Hippocampal formation (tissue), 2 donors: ENCODE measurements at regions not wholly inside any gene's neighbourhood (a gene's known extent, or its start where the extent isn't known, plus 50 kb on each side); places are given as distances from the start of the nearest gene placed in this dataset.
"Not testable (repeated sequence)": the region's sequence is repeated elsewhere in the genome, so short reads cannot be mapped to it uniquely, and the experiment has no call there.

Experiments
- DNase-seq, 2 donors: peaks; one replicate each; lab custom pipeline; 2025; lab: John Stamatoyannopoulos, UW

DNA sequence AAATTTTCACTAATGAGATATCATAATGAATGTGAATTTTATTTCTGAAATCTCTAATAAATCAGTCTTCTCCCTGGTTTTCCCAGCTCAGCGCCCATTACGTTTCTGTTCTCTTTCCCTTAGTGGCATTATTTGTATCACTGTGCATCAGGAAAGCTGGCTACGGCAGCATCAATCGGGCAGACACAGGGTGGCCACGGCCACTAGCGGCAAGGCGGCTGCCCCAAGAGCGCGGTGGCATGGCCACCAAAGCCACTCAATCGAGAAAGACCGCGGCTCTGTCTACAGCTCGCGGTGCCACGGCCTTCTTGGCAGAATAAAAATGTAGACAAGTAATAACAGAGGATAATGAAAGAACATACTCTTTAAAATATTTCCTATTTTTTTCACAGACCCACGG, 168.0 kb downstream of the RPIA start:
- no peak for DNase-seq

DNA sequence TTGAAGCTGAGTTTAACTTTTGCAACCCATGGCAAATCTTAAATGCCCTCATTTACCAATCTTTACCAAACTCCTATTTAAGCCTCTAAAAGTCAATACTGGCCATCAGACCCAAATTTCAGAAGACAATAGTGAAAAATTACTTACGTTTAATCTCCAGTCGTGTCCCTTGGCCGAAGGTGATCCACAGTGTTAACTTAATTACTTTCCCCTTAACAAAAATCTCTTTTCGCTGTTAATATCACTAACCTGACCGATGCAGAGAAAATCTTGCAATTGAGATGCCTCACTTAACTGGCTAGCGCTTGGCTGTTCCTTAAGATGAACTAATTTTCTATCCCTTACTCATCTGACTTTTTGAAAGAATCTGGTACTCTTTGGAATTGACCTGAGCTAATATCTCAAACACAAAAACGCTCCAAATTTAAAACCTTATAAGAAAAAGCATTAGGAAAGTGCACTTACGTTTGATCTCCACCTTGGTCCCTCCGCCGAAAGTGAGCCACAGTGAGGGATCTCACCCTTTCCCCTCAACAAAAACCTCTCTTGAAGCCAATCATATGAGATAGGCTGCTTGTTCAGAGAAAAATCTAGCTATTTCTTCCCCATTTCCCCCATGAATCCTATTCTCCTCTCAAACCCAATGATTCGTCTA, 169.1 kb downstream of the RPIA start:
- DNase-seq = no peak

DNA sequence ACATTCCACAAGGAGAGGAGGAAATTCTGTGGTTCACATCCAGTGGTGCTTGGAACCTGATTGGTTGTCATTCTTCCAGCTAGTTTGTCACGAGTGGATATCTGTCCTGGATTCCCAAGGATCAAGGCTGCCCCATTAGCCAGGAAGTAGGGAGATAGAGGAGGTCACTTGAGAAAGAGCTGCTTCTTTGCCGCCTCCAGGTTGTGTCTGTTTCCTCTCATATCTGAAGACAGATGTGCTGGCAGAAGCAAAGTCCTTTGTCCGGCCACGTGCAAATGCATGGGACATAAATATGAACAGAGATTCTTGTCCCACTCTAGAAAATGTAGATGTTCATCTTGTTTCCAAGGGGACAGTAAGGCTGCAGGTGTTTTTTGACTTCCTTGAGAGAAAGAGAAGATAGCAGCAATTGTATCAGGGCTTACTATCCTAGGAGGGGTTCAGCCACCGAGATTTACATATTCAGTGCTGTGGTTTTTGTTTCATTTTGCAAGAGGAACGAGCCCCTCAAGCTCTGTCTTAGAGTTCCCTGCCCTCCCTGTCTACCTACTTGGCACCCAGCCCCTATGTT, 174.4 kb downstream of the RPIA start:
- no peak for DNase-seq

DNA sequence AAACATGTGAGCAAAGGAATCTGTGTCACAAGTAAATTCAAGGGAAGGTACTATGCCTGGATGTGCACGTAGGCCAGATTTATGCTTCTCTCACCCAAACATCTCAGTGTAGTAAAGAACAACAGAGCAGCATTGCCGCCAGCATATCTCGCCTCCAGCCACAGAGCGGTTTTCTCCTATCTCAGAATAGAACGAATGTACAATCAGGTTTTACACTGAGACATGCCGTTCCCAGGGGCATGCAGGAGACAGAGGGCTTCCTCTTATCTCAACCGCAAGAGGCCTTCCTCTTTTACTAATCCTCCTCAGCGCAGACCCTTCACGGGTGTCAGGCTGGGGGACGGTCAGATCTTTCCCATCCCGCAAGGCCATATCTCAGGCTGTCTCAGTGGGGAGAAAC, 175.3 kb downstream of the RPIA start:
- DNase-seq = no peak

DNA sequence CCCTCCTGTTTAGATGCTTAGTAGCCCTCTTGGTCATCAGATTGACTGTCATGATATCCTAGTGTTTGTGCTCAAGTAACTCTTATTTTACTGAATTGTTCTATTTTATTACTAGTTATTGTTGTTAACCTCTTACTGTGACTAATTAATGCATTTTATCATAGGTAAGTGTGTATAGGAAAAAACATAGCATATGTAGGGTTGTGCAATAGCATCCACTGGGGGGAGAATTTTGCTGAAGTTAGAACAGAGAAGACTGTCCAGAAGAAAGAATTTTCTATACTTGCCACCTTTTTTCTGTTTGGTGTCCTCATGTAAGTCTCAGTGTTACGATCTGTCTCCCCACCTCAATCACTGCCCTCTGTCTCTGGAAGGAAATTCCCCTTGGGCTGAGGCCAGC, 177.4 kb downstream of the RPIA start:
- DNase-seq = no peak

DNA sequence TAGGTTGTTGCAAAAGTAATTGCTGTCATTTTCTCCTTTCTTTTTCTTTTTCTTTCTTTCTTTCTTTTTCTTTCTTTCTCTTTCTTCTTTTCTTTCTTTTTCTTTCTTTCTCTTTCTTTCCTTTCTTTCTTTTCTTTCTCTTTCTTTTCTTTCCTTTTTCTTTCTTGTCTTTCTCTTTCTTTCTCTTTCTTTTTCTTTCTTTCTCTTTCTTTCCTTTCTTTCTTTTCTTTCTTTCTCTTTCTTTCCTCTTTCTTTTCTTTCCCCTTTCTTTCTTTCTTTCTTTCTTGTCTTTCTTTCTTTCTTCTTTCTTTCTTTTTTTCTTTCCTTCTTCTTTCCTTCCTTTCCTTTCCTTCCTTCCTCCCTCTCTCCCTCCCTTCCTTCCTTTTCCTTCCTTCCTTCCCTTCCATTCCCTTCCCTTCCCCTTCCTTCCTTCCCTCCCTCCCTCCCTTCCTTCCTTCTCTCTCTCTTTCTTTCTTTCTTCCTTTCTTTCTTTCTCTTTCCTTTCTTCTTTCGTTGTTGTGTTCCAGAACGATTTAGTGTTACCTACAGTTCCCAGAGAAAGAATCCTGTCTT, 178.9 kb downstream of the RPIA start:
- no peak for DNase-seq

DNA sequence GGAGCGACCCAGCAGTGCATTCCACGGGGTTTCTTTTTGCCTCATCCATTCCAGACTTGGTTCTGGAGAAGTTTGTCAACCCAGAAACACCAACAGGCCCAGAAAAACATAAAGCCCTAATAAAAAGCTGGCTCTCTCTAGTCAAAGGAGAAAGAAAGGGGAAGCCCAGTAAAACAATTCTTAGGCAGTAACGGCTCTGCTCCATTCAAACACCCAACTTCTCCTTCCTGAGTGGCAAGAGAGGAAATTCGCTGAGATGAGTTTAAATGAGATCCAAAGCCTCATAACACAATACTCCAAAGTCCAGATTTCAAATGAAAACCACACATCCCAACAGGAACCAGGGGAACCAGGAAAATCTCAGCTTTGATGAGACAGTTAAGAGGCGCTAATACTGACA, 179.9 kb downstream of the RPIA start:
- peak in 1 of 2 donors; percentile 9 for DNase-seq

DNA sequence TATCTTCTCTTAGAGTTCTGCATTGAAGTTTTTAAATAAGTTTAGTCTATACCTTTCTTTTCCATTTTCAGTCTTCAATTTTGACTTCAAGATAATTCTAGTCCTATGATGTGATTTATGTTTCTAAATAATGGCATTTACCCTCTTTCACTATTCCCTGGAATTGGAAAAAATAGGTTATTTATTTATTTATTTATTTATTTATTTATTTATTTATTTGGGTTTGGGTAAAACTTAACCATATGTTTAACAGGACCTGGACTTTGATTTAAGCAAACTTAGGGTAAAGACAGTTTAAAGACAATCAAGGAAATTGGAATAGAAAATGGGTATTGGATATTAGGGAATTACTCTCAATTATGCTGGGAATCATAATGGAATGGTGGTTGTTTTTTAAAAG, 182.1 kb downstream of the RPIA start:
- DNase-seq = no peak

DNA sequence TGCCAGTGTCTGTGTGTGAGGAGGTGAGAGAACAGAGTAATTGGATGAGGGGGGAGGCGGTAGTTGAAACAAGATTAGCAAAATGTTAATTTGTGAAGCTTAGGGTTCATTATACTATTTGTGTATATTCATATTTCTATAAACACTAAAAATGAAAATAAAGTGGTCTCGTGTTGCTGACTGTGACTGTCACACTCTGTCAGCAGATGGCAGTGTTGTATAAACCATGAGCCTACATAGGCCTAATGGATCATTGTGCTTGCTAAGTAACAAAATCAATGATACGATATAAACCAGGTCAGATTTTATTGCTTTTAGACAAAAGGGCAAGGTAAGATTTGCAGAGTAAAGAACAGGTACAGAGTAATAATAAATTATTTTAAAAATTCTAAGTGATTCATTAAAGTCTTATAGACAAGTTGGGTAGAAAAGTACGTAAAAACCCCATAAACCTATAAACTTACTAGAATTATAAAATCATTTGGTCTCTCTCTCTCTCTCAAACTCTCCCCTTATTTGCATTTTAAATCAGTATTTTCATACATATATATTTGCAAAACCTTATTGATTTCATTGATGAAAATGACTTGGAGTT, 182.7 kb downstream of the RPIA start:
- DNase-seq = peak in 1 of 2 donors; percentile 59

DNA sequence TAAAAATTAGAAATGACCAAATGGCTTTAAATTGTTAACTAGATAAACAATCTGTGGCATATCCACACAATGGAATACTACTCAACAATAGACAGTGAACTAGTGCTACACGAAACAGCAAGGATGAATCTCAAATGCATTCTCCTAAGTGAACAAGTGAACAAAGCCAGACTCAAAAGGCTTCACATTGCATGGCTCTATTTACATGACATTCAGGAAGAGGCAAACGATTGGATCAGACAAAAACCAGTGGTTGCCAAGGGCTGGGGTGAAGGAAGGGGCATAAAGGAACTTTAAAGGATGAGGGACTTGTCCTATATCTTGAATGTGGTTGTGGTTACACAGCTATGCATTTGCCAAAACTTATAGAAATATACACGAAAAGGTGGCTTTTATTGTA, 184.3 kb downstream of the RPIA start:
- no peak for DNase-seq

DNA sequence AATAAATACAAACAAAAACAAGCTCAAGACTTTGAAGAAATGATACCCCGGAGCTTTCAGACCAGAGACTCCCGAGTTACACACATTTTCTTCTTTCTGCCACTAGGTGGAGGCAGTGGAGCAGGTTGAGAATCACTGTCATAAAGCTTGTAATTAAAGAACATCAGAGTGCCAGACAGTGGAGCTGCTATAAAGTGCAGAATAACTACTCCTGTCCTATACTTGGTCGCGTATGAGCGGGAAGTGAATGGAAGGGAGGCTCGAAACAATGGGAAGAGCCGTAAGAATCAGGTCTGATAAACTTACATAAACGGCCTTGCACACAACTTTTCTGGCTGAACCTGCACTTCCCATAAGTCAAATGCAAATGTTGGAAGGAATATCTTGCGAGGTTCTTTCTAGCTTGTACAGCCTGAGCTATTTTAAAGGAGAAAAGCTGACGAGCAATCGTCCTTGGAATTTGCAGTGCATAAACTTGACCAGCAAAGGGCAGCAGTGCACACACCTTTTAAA, 189.0 kb downstream of the RPIA start:
- DNase-seq = peak; percentile 34 to 75

DNA sequence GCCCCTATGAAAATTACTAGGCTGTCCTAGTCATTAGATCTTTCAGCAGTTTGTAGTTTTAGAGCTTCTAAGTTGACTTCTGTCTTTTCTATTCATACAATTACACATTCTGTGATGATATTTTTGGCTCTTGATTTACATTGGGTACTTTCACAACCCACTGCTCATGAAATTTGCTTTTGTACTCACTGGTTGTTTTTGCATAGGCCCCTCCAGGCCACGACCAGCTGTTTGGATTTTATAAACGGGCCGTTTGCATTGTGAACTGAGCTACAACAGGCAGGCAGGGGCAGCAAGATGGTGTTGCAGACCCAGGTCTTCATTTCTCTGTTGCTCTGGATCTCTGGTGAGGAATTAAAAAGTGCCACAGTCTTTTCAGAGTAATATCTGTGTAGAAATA, 193.8 kb downstream of the RPIA start:
- no peak for DNase-seq

DNA sequence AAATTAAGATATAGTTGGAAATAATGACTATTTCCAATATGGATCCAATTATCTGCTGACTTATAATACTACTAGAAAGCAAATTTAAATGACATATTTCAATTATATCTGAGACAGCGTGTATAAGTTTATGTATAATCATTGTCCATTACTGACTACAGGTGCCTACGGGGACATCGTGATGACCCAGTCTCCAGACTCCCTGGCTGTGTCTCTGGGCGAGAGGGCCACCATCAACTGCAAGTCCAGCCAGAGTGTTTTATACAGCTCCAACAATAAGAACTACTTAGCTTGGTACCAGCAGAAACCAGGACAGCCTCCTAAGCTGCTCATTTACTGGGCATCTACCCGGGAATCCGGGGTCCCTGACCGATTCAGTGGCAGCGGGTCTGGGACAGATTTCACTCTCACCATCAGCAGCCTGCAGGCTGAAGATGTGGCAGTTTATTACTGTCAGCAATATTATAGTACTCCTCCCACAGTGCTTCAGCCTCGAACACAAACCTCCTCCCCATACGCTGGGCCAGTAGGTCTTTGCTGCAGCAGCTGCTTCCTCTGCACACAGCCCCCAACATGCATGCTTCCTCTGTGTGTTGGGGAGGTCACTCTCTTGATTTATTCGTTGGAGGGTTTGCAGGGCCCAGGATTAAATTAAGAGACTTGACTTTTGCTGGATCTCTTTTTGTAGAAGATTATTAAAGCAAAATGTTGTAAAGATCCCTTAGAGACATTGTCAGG, 194.4 kb downstream of the RPIA start:
- DNase-seq = no peak

DNA sequence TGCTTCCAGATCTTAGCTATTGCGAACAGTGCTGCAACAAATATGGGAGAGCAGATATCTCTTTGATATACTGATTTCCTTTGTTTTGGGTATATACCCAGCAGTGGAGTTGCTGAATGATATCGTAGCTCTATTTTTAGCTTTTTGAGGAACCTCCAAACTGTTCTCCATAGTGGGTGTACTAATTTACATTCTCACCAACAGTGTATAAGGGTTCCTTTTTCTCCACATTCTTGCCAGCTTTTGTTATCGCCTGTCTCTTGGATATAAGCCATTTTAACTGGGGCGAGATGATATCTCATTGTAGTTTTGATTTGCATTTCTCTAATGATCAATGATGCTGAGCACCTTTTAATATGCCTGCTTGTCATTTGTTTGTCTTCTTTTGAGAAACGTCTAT, 196.0 kb downstream of the RPIA start:
- DNase-seq = not testable (repeated sequence)

DNA sequence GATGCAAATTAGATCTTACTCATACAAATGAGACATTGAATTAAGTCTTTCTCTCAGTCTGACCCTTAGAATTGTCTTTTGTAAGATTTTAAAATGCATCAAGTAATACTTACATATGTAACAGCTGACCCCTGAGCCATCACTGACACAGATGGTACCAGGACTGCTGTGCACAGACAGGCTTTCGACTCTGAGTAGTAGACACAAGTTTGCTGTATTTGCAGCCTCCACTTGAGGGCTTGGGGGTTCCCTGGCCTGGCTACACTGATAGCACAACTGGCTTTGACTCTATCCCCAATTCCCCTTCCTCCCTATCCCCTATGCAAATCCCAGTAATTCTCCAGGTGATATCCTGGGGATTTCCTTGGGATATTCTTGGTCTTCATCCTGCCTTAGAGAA, 200.7 kb downstream of the RPIA start:
- DNase-seq = no peak

DNA sequence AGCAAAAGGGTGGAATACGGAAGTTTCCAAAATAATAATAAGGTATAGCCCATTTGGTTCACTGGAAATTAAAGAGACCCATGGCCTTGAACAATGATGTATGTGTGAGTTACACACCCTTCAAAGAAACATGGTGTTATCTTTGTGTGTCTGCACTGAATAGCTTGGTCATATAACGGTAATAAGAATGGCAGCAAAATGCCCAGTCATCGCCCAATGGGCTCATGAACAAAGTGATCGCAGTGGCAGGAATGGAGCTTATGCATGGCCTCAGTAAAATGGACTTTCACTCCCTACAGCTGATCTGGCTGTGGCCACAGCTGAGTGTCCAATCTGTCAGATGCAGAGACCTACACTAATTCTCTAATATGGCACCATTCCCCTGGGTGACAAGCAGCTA, 201.3 kb downstream of the RPIA start:
- DNase-seq = no peak

DNA sequence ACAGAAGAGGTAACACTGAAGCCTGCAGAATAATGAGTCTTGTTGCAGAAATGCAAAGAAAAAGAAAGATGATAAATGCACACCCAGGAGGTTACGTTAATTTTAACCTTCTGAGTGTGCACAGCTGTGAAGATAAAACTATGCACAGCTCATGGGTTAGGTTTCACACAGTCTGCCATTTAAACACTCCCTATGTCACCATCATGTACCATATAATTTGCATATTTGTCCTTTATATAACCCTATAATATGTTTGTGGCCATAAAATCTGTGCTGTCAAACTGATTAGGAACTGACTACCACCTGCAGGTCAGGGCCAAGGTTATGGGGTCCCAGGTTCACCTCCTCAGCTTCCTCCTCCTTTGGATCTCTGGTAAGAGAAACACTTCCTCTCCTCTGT, 205.5 kb downstream of the RPIA start:
- no peak for DNase-seq

DNA sequence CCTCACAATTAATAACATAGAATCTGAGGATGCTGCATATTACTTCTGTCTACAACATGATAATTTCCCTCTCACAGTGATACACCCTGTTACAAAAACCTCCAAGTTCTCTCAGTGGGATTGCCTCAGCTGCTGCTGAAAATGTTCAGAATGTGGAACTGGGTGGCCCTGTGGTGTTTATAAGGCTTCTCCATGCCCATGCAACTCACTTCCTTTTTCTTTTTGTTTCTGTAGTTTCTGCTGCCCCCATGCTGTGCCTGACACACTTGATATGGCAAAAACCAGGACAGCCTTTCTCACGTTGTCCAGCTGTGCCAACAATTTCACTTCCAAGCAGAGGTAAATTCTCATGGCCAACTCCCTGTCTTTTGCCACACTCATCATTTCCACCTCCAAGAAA, 206.2 kb downstream of the RPIA start:
- peak in 1 of 2 donors; percentile 6 for DNase-seq

DNA sequence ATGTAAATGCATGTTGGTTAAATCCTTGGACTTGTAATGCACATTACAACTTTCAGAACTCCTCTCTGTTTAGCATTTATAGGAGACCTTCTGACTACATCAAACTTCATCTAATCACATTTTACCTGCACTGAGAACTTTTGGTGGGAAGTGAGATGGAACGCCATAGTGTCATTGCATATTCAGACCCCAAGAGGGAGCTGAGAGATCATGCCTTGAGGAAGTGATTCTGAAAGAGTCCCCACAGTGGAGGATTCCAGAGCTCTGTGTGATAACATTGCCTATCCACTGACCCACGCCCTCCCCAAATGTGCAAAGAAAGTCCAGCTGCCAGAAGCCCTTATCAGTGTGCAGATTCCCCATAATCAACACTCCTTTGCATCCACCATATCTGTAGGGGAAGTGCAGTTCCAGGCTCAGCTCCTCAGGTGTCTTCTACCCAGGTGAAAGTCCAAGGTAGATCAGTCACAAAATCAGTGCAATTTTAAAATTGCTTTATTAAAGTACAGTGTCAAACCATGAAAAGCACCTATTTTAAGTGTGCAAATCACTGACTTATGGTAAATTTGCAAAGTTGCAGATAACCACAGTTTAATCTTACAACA, 212.4 kb downstream of the RPIA start:
- peak in 1 of 2 donors; percentile 29 for DNase-seq

DNA sequence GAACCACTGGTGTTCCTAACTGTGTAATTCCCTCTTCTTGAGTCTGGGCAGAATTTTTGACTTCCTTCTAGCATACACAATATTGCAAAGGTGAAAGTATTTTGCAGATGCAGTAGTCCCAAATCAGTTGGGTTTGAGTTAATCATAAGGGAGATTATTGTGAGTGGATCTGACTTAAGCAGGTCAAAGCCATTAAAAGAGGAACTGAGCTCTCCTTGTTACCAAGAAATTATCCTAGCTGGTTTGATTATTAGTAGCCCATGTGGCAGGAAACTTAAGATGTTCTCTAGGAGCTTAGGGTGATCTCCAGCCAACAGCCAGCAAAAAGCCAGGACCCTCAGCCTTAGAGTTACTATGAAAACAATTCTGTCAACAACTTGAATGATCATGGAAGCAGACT, 221.8 kb downstream of the RPIA start:
- no peak for DNase-seq

DNA sequence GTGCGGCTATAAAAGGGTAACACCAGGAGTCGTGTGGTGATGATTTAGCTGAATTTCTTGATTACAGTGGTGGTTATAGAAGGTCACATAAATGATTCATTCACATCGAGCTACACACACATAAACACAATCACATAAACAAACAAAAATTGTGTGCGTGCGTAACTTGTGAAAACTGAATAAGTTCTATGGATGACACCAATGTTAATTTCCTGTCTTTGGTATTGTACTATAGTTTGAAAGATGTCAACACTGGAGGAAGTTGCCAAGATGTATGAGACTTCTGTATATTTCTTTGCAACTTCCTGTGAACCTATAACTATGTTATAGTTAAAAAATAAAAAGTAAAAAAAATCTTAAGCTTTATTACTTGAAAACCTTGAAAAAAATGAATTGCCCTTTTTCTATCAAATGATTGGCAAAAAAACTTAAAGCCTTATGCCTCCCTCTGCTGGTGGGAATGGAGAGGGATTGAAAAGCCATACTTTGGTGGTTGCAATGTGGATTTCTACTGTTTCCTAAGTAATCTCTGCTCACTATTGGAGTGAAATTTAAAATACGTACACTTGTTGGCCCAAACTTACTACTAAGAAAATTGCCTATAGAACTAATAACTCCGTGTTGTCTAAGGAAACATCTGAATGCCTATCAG, 227.7 kb downstream of the RPIA start:
- peak in 1 of 2 donors; percentile 1 for DNase-seq

DNA sequence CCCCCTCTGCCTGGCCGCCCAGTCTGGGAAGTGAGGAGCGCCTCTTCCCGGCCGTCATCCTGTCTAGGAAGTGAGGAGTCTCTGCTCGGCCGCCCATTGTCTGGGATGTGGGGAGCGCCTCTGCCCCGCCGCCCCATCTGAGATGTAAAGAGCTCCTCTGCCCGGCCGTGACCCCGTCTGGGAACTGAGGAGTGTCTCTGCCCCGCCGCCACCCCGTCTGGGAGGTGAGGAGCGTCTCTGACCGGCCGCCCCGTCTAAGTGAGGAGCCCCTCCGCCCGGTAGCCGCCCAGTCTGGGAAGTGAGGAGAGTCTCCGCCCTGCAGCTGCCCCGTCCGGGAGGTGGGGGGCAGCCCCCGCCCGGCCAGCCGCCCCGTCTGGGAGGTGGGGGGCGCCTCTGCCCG, 228.9 kb downstream of the RPIA start:
- not testable (repeated sequence) for DNase-seq
